HG03439 (cell line): ENCODE measurements at regions not wholly inside any gene's neighbourhood (a gene's known extent, or its start where the extent isn't known, plus 50 kb on each side); places are given as distances from the start of the nearest gene placed in this dataset.
"Not testable (repeated sequence)": the region's sequence is repeated elsewhere in the genome, so short reads cannot be mapped to it uniquely, and the experiment has no call there.

Experiments
- ATAC-seq: cut with Tn5 transposase; IDR thresholded peaks from one replicate; pipeline ENCODE4 v1.9.1; 2021; ENCODE audit warnings: mild to moderate bottlenecking, moderate library complexity; ENCODE audit not compliant: unreplicated experiment

GRCh38 chr12:46942579-46942978 lies 116.8 kb upstream of the SLC38A4 start:
- ATAC-seq: no peak

- no peak for ATAC-seq
These were observed 118.3 kb upstream of the SLC38A4 start for GRCh38 chr12:46944088-46944487.

- ATAC-seq: no peak
These were observed 119.0 kb upstream of the SLC38A4 start for GRCh38 chr12:46944771-46945170.

- no peak for ATAC-seq
These were observed 119.8 kb upstream of the SLC38A4 start for GRCh38 chr12:46945591-46945990.

- no peak for ATAC-seq
These were observed 120.3 kb upstream of the SLC38A4 start for GRCh38 chr12:46946137-46946536.

GRCh38 chr12:46948936-46949545 lies 123.2 kb upstream of the SLC38A4 start:
- ATAC-seq: no peak

GRCh38 chr12:46950094-46950493 lies 124.3 kb upstream of the SLC38A4 start:
- no peak for ATAC-seq

GRCh38 chr12:46952880-46953483 lies 126.4 kb upstream of the PCED1B start:
- no peak for ATAC-seq

GRCh38 chr12:46956451-46957035 lies 122.9 kb upstream of the PCED1B start:
- ATAC-seq: no peak

GRCh38 chr12:46958053-46958452 lies 121.4 kb upstream of the PCED1B start:
- ATAC-seq: no peak

- no peak for ATAC-seq
These were observed 120.7 kb upstream of the PCED1B start for GRCh38 chr12:46958599-46959290.

- no peak for ATAC-seq
These were observed 119.9 kb upstream of the PCED1B start for GRCh38 chr12:46959502-46959901.

GRCh38 chr12:46960681-46961080 lies 118.7 kb upstream of the PCED1B start:
- no peak for ATAC-seq

GRCh38 chr12:46963191-46963590 lies 116.2 kb upstream of the PCED1B start:
- ATAC-seq: no peak

GRCh38 chr12:46963977-46964971 lies 115.1 kb upstream of the PCED1B start:
- no peak for ATAC-seq

- no peak for ATAC-seq
These were observed 114.3 kb upstream of the PCED1B start for GRCh38 chr12:46965137-46965536.

- no peak for ATAC-seq
These were observed 113.5 kb upstream of the PCED1B start for GRCh38 chr12:46965880-46966279.

GRCh38 chr12:46970636-46971035 lies 108.8 kb upstream of the PCED1B start:
- no peak for ATAC-seq

- not testable (repeated sequence) for ATAC-seq
These were observed 105.5 kb upstream of the PCED1B start for GRCh38 chr12:46973937-46974336.

- ATAC-seq: no peak
These were observed 101.5 kb upstream of the PCED1B start for GRCh38 chr12:46977871-46978375.

- no peak for ATAC-seq
These were observed 97.8 kb upstream of the PCED1B start for GRCh38 chr12:46981622-46982021.
